Stimulated activated CD8-positive, alpha-beta memory T cell treated with anti-CD3 and anti-CD28 coated beads, Interleukin-7, amount 100 ng/mL, for 4 hours (primary cell): ENCODE measurements at regions not wholly inside any gene's neighbourhood (a gene's known extent, or its start where the extent isn't known, plus 50 kb on each side); places are given as distances from the start of the nearest gene placed in this dataset.

Experiments
- DNase-seq, 2 donors: peaks; one replicate each; pipeline ENCODE4 v3.0.0-alpha.2; 2020; ENCODE audit warnings: low read depth in 2 of 2

- no peak for DNase-seq
These were observed 73.4 kb upstream of the DNAH5 start for GRCh38 chr5:14017904-14018303.

GRCh38 chr5:14016549-14016948, 72.1 kb upstream of the DNAH5 start:
- DNase-seq: no peak

- peak in 1 of 2 donors; percentile 10 for DNase-seq
These were observed 66.9 kb upstream of the DNAH5 start for GRCh38 chr5:14011089-14012020.

GRCh38 chr5:14009575-14009974, 65.1 kb upstream of the DNAH5 start:
- DNase-seq: no peak

- no peak for DNase-seq
These were observed 64.4 kb upstream of the DNAH5 start for GRCh38 chr5:14008819-14009311.

GRCh38 chr5:14006823-14007520, 62.5 kb upstream of the DNAH5 start:
- no peak for DNase-seq

- DNase-seq: no peak
These were observed 60.3 kb upstream of the DNAH5 start for GRCh38 chr5:14004598-14005394.

GRCh38 chr5:14003936-14004335, 59.4 kb upstream of the DNAH5 start:
- no peak for DNase-seq

- no peak for DNase-seq
These were observed 59.0 kb upstream of the DNAH5 start for GRCh38 chr5:14003513-14003912.

GRCh38 chr5:13998254-13998653, 53.8 kb upstream of the DNAH5 start:
- DNase-seq: no peak

GRCh38 chr5:13997514-13997913, 53.0 kb upstream of the DNAH5 start:
- no peak for DNase-seq

- no peak for DNase-seq
These were observed 50.2 kb upstream of the DNAH5 start for GRCh38 chr5:13994621-13995253.
